ENCODE measurements at regions not wholly inside any gene's neighbourhood (a gene's known extent, or its start where the extent isn't known, plus 50 kb on each side); places are given as distances from the start of the nearest gene placed in this dataset.

DNA sequence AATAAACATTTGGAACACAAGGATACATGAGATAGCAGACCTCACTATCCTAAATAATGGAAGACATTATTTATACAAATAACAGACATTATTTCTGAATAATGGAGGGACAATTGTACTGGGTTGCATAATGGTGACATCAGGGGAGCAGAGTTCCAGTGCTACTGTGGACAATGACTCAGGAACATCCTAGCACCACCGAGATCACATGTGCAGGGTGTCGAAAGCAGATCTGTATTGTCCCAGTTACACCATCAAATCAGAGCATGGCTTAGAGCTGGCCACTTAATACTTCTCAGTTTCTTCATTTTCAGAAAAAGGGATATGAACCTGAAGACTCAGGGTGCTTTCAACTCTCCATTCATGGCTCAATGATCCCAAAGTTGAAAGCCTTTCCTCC, 249.1 kb upstream of the RBMS1 start:
- Histone ChIP-seq H3K9me3 (ENCODE audit: low read depth, low read length, poor library complexity, severe bottlenecking) (no peaks in the 10 kb centered on the region), H3K4me1 (ENCODE audit: insufficient read depth, low read length, poor library complexity, severe bottlenecking) (peaks cover 4% of the 10 kb centered on the region), H3K36me3 (ENCODE audit: insufficient read depth, low read length, poor library complexity, severe bottlenecking) (no peaks in the 10 kb centered on the region), H3K4me3 (ENCODE audit: low read depth, low read length, poor library complexity, severe bottlenecking) (no peak overlapping the region), H3K27me3 (replicated peaks; ENCODE audit: insufficient read depth, low read depth, low read length, poor library complexity) (no peaks in the 10 kb centered on the region), H3K27ac (ENCODE audit: low read depth, low read length, poor library complexity, severe bottlenecking) (no peak overlapping the region)
- ChIA-PET CTCF (no interaction called here), POLR2A (ENCODE audit: low non-redundant PET) (no interaction called here)
- TF ChIP-seq, protein P1, sequence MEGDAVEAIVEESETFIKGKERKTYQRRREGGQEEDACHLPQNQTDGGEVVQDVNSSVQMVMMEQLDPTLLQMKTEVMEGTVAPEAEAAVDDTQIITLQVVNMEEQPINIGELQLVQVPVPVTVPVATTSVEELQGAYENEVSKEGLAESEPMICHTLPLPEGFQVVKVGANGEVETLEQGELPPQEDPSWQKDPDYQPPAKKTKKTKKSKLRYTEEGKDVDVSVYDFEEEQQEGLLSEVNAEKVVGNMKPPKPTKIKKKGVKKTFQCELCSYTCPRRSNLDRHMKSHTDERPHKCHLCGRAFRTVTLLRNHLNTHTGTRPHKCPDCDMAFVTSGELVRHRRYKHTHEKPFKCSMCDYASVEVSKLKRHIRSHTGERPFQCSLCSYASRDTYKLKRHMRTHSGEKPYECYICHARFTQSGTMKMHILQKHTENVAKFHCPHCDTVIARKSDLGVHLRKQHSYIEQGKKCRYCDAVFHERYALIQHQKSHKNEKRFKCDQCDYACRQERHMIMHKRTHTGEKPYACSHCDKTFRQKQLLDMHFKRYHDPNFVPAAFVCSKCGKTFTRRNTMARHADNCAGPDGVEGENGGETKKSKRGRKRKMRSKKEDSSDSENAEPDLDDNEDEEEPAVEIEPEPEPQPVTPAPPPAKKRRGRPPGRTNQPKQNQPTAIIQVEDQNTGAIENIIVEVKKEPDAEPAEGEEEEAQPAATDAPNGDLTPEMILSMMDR (conservative IDR thresholded peaks at IDR 0.05; ENCODE audit: low read depth, low read length) = no peak
- no peak for TF ChIP-seq EZH2 (IDR thresholded peaks at IDR 0.05; ENCODE audit: borderline replicate concordance, low read depth, low read length, poor library complexity, severe bottlenecking)
- no TSS peak for BruUV-seq (replicated peaks)
- intact Hi-C loops (cut with micrococcal nuclease; ENCODE audit: unreplicated experiment) = no loop called here
- DNase-seq (ENCODE audit: low spot score) = no peak

DNA sequence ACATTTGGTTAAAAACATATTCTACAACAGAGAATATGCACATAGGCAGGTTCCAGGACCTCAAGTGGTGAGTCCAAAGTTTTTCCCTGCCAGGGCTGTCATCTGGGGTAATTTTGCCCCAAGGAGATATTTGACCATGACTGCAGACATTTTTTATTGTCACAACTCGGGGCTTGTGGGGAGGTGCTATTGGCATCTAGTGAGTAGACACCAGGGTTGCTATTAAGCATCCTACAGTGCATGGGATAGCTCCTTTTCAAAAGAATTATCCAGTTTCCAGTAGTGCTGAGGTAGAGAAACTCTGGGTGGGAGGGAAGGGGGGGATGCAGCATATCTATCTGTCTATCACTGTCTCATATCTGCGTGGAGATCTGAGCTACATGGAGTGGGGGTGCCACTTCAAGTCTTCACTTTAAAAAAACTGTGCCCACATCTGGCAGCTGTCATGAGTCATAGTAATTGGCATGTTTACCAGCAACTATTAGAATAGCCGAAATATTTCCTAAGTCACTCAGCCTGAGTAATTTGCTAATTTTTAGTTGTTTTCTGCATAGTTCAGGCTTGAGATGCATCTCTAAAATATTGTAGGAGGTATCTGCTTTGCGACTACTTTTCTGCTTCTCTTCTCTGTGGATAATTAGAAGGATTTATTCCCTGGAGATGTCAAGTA, 254.0 kb upstream of the RBMS1 start:
- ChIA-PET POLR2A (ENCODE audit: low non-redundant PET) (interaction anchor here (0.6 kb wide), 1 partner anchor 231 kb away, joined by 3 read pairs; no protein-coding TSS in a partner anchor), CTCF (interaction anchor here (0.6 kb wide), 1 partner anchor 30 kb away, joined by 4 read pairs; no protein-coding TSS in a partner anchor)
- H3K9me3 ChIP-seq (ENCODE audit: low read depth, low read length, poor library complexity, severe bottlenecking) = no peaks in the 10 kb centered on the region
- peak; percentile 51 for DNase-seq (ENCODE audit: low spot score)
- no peak for TF ChIP-seq EZH2 (IDR thresholded peaks at IDR 0.05; ENCODE audit: borderline replicate concordance, low read depth, low read length, poor library complexity, severe bottlenecking)
- TF ChIP-seq, protein P1 (conservative IDR thresholded peaks at IDR 0.05; ENCODE audit: low read depth, low read length) = no peak
- no TSS peak for BruUV-seq (replicated peaks)
- H3K36me3 ChIP-seq (ENCODE audit: insufficient read depth, low read length, poor library complexity, severe bottlenecking) = no peaks in the 10 kb centered on the region
- peaks cover 10% of the 10 kb centered on the region for H3K4me1 ChIP-seq (ENCODE audit: insufficient read depth, low read length, poor library complexity, severe bottlenecking)
- H3K27me3 ChIP-seq (replicated peaks; ENCODE audit: insufficient read depth, low read depth, low read length, poor library complexity) = no peaks in the 10 kb centered on the region
- H3K27ac ChIP-seq (ENCODE audit: low read depth, low read length, poor library complexity, severe bottlenecking) = no peak overlapping the region
- intact Hi-C loops (cut with micrococcal nuclease; ENCODE audit: unreplicated experiment) = no loop called here
- no peak overlapping the region for H3K4me3 ChIP-seq (ENCODE audit: low read depth, low read length, poor library complexity, severe bottlenecking)

DNA sequence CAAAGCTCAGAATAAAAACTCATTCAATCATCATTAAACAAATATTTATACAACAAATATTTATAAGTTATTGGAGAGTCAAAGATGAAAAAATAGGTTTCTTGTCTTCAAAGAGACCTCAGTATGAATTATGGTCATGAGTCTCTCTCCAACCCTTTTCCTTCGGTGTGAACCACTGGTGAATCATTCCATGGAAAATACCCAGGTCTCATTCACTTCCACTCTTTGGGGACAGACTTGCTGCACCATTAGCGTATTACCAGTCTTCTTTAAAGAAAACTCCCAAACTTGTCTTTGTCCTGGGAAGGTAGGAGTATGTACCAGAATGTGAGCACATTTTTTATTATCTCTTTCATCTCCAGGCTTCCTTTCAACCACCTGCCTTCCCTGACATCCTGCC, 257.4 kb upstream of the RBMS1 start:
- H3K36me3 ChIP-seq (ENCODE audit: insufficient read depth, low read length, poor library complexity, severe bottlenecking) = no peaks in the 10 kb centered on the region

More for the DNA sequence above, 257.4 kb upstream of the RBMS1 start:
- ChIA-PET POLR2A (ENCODE audit: low non-redundant PET) (no interaction called here), CTCF (no interaction called here)
- BruUV-seq (replicated peaks) = no TSS peak
- H3K9me3 ChIP-seq (ENCODE audit: low read depth, low read length, poor library complexity, severe bottlenecking) = peaks cover 6% of the 10 kb centered on the region
- DNase-seq (ENCODE audit: low spot score) = no peak
- TF ChIP-seq, protein P1 (conservative IDR thresholded peaks at IDR 0.05; ENCODE audit: low read depth, low read length) = no peak
- no peak for TF ChIP-seq EZH2 (IDR thresholded peaks at IDR 0.05; ENCODE audit: borderline replicate concordance, low read depth, low read length, poor library complexity, severe bottlenecking)
- no peak overlapping the region for H3K4me3 ChIP-seq (ENCODE audit: low read depth, low read length, poor library complexity, severe bottlenecking)
- intact Hi-C loops (cut with micrococcal nuclease; ENCODE audit: unreplicated experiment) = no loop called here
- no peaks in the 10 kb centered on the region for H3K27me3 ChIP-seq (replicated peaks; ENCODE audit: insufficient read depth, low read depth, low read length, poor library complexity)
- peaks cover 10% of the 10 kb centered on the region for H3K4me1 ChIP-seq (ENCODE audit: insufficient read depth, low read length, poor library complexity, severe bottlenecking)
- H3K27ac ChIP-seq (ENCODE audit: low read depth, low read length, poor library complexity, severe bottlenecking) = no peak overlapping the region
